ENCODE measurements at regions not wholly inside any gene's neighbourhood (a gene's known extent, or its start where the extent isn't known, plus 50 kb on each side); places are given as distances from the start of the nearest gene placed in this dataset.

GRCh38 chr3:72332036-72332435 is 516.2 kb downstream of the SHQ1 start:
- WGBS (ENCODE audit: insufficient coverage, low coverage, low lambda C conversion rate, missing lambda C conversion rate), result 68% methylated on average over 5 of the region's 5 CpGs
- Histone ChIP-seq H3K27ac (no peak overlapping the region), H3K27me3 (no peaks in the 10 kb centered on the region), H3K4me3 (no peak overlapping the region), H3K36me3 (no peaks in the 10 kb centered on the region), H3K4me1 (no peaks in the 10 kb centered on the region), H3K9me3 (no peaks in the 10 kb centered on the region)
- no peak for ATAC-seq
- intact Hi-C loops (cut with DNase I), result no loop called here
- no peak for DNase-seq
- TF ChIP-seq, protein P1, sequence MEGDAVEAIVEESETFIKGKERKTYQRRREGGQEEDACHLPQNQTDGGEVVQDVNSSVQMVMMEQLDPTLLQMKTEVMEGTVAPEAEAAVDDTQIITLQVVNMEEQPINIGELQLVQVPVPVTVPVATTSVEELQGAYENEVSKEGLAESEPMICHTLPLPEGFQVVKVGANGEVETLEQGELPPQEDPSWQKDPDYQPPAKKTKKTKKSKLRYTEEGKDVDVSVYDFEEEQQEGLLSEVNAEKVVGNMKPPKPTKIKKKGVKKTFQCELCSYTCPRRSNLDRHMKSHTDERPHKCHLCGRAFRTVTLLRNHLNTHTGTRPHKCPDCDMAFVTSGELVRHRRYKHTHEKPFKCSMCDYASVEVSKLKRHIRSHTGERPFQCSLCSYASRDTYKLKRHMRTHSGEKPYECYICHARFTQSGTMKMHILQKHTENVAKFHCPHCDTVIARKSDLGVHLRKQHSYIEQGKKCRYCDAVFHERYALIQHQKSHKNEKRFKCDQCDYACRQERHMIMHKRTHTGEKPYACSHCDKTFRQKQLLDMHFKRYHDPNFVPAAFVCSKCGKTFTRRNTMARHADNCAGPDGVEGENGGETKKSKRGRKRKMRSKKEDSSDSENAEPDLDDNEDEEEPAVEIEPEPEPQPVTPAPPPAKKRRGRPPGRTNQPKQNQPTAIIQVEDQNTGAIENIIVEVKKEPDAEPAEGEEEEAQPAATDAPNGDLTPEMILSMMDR (IDR thresholded peaks at IDR 0.05), result no peak
- TF ChIP-seq POLR2A (IDR thresholded peaks at IDR 0.05), result no peak

DNA sequence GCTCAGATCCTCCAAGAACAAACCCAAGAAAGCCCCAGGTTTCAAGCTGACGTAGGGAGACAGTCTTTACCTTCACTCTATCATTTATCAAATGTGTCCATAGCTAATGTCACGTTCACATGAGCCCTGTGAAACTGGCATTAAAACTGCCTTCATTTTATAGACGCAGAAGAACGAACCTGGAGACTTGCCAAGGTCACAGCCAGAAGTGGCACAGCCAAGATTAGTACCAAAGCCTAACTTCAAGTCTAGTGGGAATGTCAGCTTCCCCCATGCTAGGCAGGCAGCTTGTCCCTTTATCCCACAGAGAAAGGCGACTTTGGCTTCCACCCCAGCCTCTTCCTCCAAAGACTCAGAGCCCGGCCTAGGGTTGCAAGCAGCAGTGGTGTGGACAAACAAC is 517.2 kb downstream of the SHQ1 start:
- DNase-seq (no peak), ATAC-seq (no peak)
- 70% methylated on average over 2 of the region's 6 CpGs for WGBS (ENCODE audit: insufficient coverage, low coverage, low lambda C conversion rate, missing lambda C conversion rate)
- Histone ChIP-seq H3K4me3 (no peak overlapping the region), H3K27me3 (no peaks in the 10 kb centered on the region), H3K36me3 (no peaks in the 10 kb centered on the region), H3K27ac (no peak overlapping the region), H3K9me3 (no peaks in the 10 kb centered on the region), H3K4me1 (no peaks in the 10 kb centered on the region)
- intact Hi-C loops (cut with DNase I), result no loop called here
- TF ChIP-seq, protein P1 (IDR thresholded peaks at IDR 0.05), result no peak
- TF ChIP-seq POLR2A (IDR thresholded peaks at IDR 0.05), result no peak

GRCh38 chr3:72329354-72329753 is 518.9 kb downstream of the SHQ1 start:
- 55% methylated on average over 7 of the region's 10 CpGs for WGBS (ENCODE audit: insufficient coverage, low coverage, low lambda C conversion rate, missing lambda C conversion rate)
- no peak overlapping the region for H3K4me3 ChIP-seq
- no peak overlapping the region for H3K27ac ChIP-seq
- ATAC-seq, result no peak
- H3K4me1 ChIP-seq, result no peaks in the 10 kb centered on the region
- TF ChIP-seq, protein P1 (IDR thresholded peaks at IDR 0.05), result no peak
- TF ChIP-seq POLR2A (IDR thresholded peaks at IDR 0.05), result no peak
- no peaks in the 10 kb centered on the region for H3K9me3 ChIP-seq
- no peaks in the 10 kb centered on the region for H3K36me3 ChIP-seq
- no peak for DNase-seq
- H3K27me3 ChIP-seq, result no peaks in the 10 kb centered on the region
- intact Hi-C loops (cut with DNase I), result no loop called here

DNA sequence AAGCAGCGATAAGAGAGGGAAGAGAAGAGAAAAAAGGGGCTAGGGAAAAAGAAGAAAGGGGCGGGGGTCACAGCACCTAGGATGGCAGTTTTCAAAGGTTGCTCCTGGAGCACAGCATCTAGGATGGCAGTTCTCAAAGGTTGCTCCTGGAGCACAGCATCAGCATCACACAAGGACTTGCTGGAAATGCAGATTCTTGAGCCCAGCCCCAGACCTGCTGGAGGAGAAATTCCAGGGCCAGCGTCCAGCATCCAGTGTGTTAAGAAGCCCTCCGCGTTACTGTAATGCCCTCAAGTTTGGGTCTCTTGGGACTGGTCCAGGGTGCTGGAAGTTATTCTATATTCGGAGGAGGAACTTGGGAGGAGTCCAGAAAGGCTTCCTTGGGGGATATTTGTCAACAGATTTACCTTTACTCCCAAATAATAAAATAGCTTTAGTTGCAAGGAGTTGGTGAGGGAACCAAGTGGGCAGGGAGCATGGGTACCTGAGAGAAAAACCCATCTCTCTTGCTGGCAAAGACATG is 519.4 kb downstream of the SHQ1 start:
- no peak for TF ChIP-seq POLR2A (IDR thresholded peaks at IDR 0.05)
- TF ChIP-seq, protein P1 (IDR thresholded peaks at IDR 0.05), result no peak
- DNase-seq, result no peak

DNA sequence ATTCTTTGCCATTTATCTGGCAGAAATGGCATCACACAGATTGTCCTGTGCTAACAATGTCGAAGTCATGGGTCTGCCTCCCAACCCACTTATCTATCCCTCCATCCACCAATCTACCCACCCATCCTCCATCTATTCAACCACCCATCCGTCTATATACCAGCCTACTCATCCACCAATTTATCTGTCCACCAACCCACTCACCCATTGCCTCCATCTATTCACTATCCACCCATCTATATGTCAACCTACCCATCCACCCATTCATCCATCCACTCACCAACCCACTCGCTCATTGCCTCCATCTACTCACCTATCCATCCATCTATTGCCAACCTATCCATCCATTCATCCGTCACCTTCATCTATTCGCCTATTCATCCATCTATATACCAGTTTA is 521.2 kb downstream of the SHQ1 start:
- H3K9me3 ChIP-seq, result no peaks in the 10 kb centered on the region
- TF ChIP-seq POLR2A (IDR thresholded peaks at IDR 0.05), result no peak
- TF ChIP-seq, protein P1 (IDR thresholded peaks at IDR 0.05), result no peak
- WGBS (ENCODE audit: insufficient coverage, low coverage, low lambda C conversion rate, missing lambda C conversion rate), result 94% methylated on average over 4 of the region's 5 CpGs
- no peaks in the 10 kb centered on the region for H3K4me1 ChIP-seq
- no peak overlapping the region for H3K4me3 ChIP-seq
- ATAC-seq (no peak), DNase-seq (no peak)
- intact Hi-C loops (cut with DNase I), result no loop called here
- H3K36me3 ChIP-seq, result no peaks in the 10 kb centered on the region
- no peaks in the 10 kb centered on the region for H3K27me3 ChIP-seq
- H3K27ac ChIP-seq, result no peak overlapping the region

More for the DNA sequence above, 519.4 kb downstream of the SHQ1 start:
- intact Hi-C loops (cut with DNase I), result no loop called here
- Histone ChIP-seq H3K4me1 (no peaks in the 10 kb centered on the region), H3K4me3 (no peak overlapping the region), H3K9me3 (no peaks in the 10 kb centered on the region), H3K27ac (no peak overlapping the region), H3K36me3 (no peaks in the 10 kb centered on the region), H3K27me3 (no peaks in the 10 kb centered on the region)
- 85% methylated on average over 6 of the region's 6 CpGs for WGBS (ENCODE audit: insufficient coverage, low coverage, low lambda C conversion rate, missing lambda C conversion rate)
- no peak for ATAC-seq

Measured in right lobe of liver (tissue), 6 donors.